GM21723 (cell line): ENCODE measurements at regions not wholly inside any gene's neighbourhood (a gene's known extent, or its start where the extent isn't known, plus 50 kb on each side); places are given as distances from the start of the nearest gene placed in this dataset.

ENCODE experiments used
- ATAC-seq: cut with Tn5 transposase; IDR thresholded peaks from one replicate; pipeline ENCODE4 v1.9.1; 2021; ENCODE audit warnings: mild to moderate bottlenecking, moderate library complexity; ENCODE audit not compliant: unreplicated experiment

GRCh38 chr7:18445483-18445882 is 50.1 kb upstream of the HDAC9 start:
- no peak for ATAC-seq
